ENCODE measurements at regions not wholly inside any gene's neighbourhood (a gene's known extent, or its start where the extent isn't known, plus 50 kb on each side); places are given as distances from the start of the nearest gene placed in this dataset.

GRCh38 chr10:88047579-88047978, 184.2 kb downstream of the PTEN start:
- TF ChIP-seq CTCF (IDR thresholded peaks at IDR 0.05; ENCODE audit: low read depth, low read length), result no peak
- no peak for TF ChIP-seq EZH2phosphoT487 (IDR thresholded peaks at IDR 0.05; ENCODE audit: low read depth)
- H3K27ac ChIP-seq (ENCODE audit: low read length), result no peak overlapping the region
- no peak overlapping the region for H2AFZ ChIP-seq (ENCODE audit: low read depth, low read length)
- H3K9ac ChIP-seq (ENCODE audit: low read length), result no peak overlapping the region
- no peaks in the 10 kb centered on the region for H3K36me3 ChIP-seq (replicated peaks; ENCODE audit: low read depth, low read length)
- H3K4me1 ChIP-seq (ENCODE audit: low read length), result no peaks in the 10 kb centered on the region
- H4K20me1 ChIP-seq (ENCODE audit: insufficient read depth, low read length), result no peaks in the 10 kb centered on the region
- H3K4me2 ChIP-seq (ENCODE audit: low read length), result no peak overlapping the region
- H3K9me3 ChIP-seq (ENCODE audit: insufficient read depth, low read length), result no peaks in the 10 kb centered on the region
- no peaks in the 10 kb centered on the region for H3K79me2 ChIP-seq (ENCODE audit: low read length)
- H3K27me3 ChIP-seq (ENCODE audit: low read depth, low read length), result no peaks in the 10 kb centered on the region
- no peak overlapping the region for H3K4me3 ChIP-seq (ENCODE audit: low read length)

- no peaks in the 10 kb centered on the region for H4K20me1 ChIP-seq (ENCODE audit: insufficient read depth, low read length)
- no peaks in the 10 kb centered on the region for H3K36me3 ChIP-seq (replicated peaks; ENCODE audit: low read depth, low read length)
- no peaks in the 10 kb centered on the region for H3K4me1 ChIP-seq (ENCODE audit: low read length)
- H3K79me2 ChIP-seq (ENCODE audit: low read length), result no peaks in the 10 kb centered on the region
- H2AFZ ChIP-seq (ENCODE audit: low read depth, low read length), result no peak overlapping the region
- H3K4me2 ChIP-seq (ENCODE audit: low read length), result no peak overlapping the region
- no peak overlapping the region for H3K27ac ChIP-seq (ENCODE audit: low read length)
- H3K9ac ChIP-seq (ENCODE audit: low read length), result no peak overlapping the region
- H3K27me3 ChIP-seq (ENCODE audit: low read depth, low read length), result no peaks in the 10 kb centered on the region
- no peak for TF ChIP-seq EZH2phosphoT487 (IDR thresholded peaks at IDR 0.05; ENCODE audit: low read depth)
- no peak for TF ChIP-seq CTCF (IDR thresholded peaks at IDR 0.05; ENCODE audit: low read depth, low read length)
- H3K9me3 ChIP-seq (ENCODE audit: insufficient read depth, low read length), result no peaks in the 10 kb centered on the region
- H3K4me3 ChIP-seq (ENCODE audit: low read length), result no peak overlapping the region
These were observed 184.9 kb downstream of the PTEN start for GRCh38 chr10:88048312-88048711.

- Histone ChIP-seq H2AFZ (ENCODE audit: low read depth, low read length) (no peak overlapping the region), H3K9ac (ENCODE audit: low read length) (no peak overlapping the region), H3K4me1 (ENCODE audit: low read length) (no peaks in the 10 kb centered on the region), H3K27ac (ENCODE audit: low read length) (no peak overlapping the region), H3K36me3 (replicated peaks; ENCODE audit: low read depth, low read length) (no peaks in the 10 kb centered on the region), H4K20me1 (ENCODE audit: insufficient read depth, low read length) (no peaks in the 10 kb centered on the region), H3K4me2 (ENCODE audit: low read length) (no peak overlapping the region), H3K27me3 (ENCODE audit: low read depth, low read length) (no peaks in the 10 kb centered on the region), H3K9me3 (ENCODE audit: insufficient read depth, low read length) (no peaks in the 10 kb centered on the region), H3K79me2 (ENCODE audit: low read length) (no peaks in the 10 kb centered on the region), H3K4me3 (ENCODE audit: low read length) (no peak overlapping the region)
- TF ChIP-seq EZH2phosphoT487 (IDR thresholded peaks at IDR 0.05; ENCODE audit: low read depth) (no peak), CTCF (IDR thresholded peaks at IDR 0.05; ENCODE audit: low read depth, low read length) (no peak)
These were observed 185.8 kb downstream of the PTEN start for GRCh38 chr10:88049204-88049603.

GRCh38 chr10:88057720-88058119, 194.3 kb downstream of the PTEN start:
- no peak overlapping the region for H3K27ac ChIP-seq (ENCODE audit: low read length)

More at GRCh38 chr10:88057720-88058119, 194.3 kb downstream of the PTEN start:
- H3K4me2 ChIP-seq (ENCODE audit: low read length), result no peak overlapping the region
- H3K9me3 ChIP-seq (ENCODE audit: insufficient read depth, low read length), result no peaks in the 10 kb centered on the region
- H2AFZ ChIP-seq (ENCODE audit: low read depth, low read length), result no peak overlapping the region
- H3K79me2 ChIP-seq (ENCODE audit: low read length), result no peaks in the 10 kb centered on the region
- H3K27me3 ChIP-seq (ENCODE audit: low read depth, low read length), result no peaks in the 10 kb centered on the region
- no peak overlapping the region for H3K4me3 ChIP-seq (ENCODE audit: low read length)
- H4K20me1 ChIP-seq (ENCODE audit: insufficient read depth, low read length), result no peaks in the 10 kb centered on the region
- H3K4me1 ChIP-seq (ENCODE audit: low read length), result no peaks in the 10 kb centered on the region
- no peak overlapping the region for H3K9ac ChIP-seq (ENCODE audit: low read length)
- H3K36me3 ChIP-seq (replicated peaks; ENCODE audit: low read depth, low read length), result no peaks in the 10 kb centered on the region
- TF ChIP-seq EZH2phosphoT487 (IDR thresholded peaks at IDR 0.05; ENCODE audit: low read depth), result no peak
- TF ChIP-seq CTCF (IDR thresholded peaks at IDR 0.05; ENCODE audit: low read depth, low read length), result no peak
